HepG2 (cell line): ENCODE measurements at regions not wholly inside any gene's neighbourhood (a gene's known extent, or its start where the extent isn't known, plus 50 kb on each side); places are given as distances from the start of the nearest gene placed in this dataset.

Source experiments
- ATAC-seq: fragments of 200-7000 bp; cut with Tn5 transposase; 3 replicates; pipeline ENCODE4 v1.9.1; 2020; ENCODE audit warnings: mild to moderate bottlenecking, moderate library complexity
- BruUV-seq: library from RNA; stranded (reverse); fragments of 400-500 nt; replicated peaks from 2 replicates; lab custom pipeline; 2021; lab: Mats Ljungman, UMichigan
- CTCF ChIA-PET: fragments of 300-600 bp; formaldehyde crosslinking; extraction: SDS; loops from one replicate; lab custom pipeline; 2021; ENCODE audit warnings: low total read pairs, inconsistent platforms, low intra/inter-chr PET ratio; lab: Yijun Ruan, JAX
- POLR2A ChIA-PET: fragments of 350-600 bp; sonication (Branson Sonifier 250); formaldehyde crosslinking; loops from one replicate; lab custom pipeline; 2020; ENCODE audit warnings: antibody characterized with exemption, inconsistent platforms; lab: Yijun Ruan, JAX
- DNase-seq: peaks from one replicate; pipeline ENCODE4 v3.0.0-alpha.2; 2015; ENCODE audit warnings: low spot score
- FAIRE-seq: peaks from 3 replicates; lab custom pipeline; 2011; peaks lifted over from hg19 to GRCh38; lab: Jason Lieb, UNC
- H2AFZ ChIP-seq: one replicate; pipeline ENCODE4 v1.6.1; 2011; ENCODE audit warnings: low read length, inconsistent platforms
- H3K27ac ChIP-seq: fragments of 300-600 bp; 3 replicates; pipeline ENCODE4 v1.8.0; 2011; ENCODE audit warnings: mixed run types, mild to moderate bottlenecking, mixed read lengths, low read length, inconsistent platforms; ENCODE audit not compliant: insufficient read depth; ENCODE audit errors: extremely low read length
- H3K27me3 ChIP-seq, 2 experiments: fragments of 200-600 bp in 1 of 2; 2 replicates in 1 of 2; 3 replicates in 1 of 2; pipeline versions ENCODE4 v1.6.0 to v1.8.0; 2011; ENCODE audit warnings: low read length in 2 of 2, mild to moderate bottlenecking in 2 of 2, moderate library complexity in 2 of 2, inconsistent platforms in 1 of 2; ENCODE audit not compliant: insufficient read depth in 2 of 2, control insufficient read depth in 1 of 2
- H3K36me3 ChIP-seq, 2 experiments: fragments of 200-600 bp in 1 of 2; replicated peaks in 1 of 2; 2 replicates in 1 of 2; 3 replicates in 1 of 2; pipeline versions ENCODE4 v1.5.1 to v1.8.0; 2011; ENCODE audit warnings: low read length in 2 of 2, inconsistent platforms in 1 of 2; ENCODE audit not compliant: insufficient read depth in 2 of 2, control insufficient read depth in 1 of 2
- H3K4me1 ChIP-seq: 2 replicates; pipeline ENCODE4 v1.5.1; 2012; ENCODE audit warnings: low read length, inconsistent platforms; ENCODE audit not compliant: insufficient read depth
- H3K4me2 ChIP-seq: 2 replicates; pipeline ENCODE4 v1.6.0; 2011; ENCODE audit warnings: low read depth, low read length, inconsistent platforms
- H3K4me3 ChIP-seq, 3 experiments: fragments of 200-600 bp in 1 of 3; sonication (generic), shearing (Covaris generic) in 1 of 3; replicated peaks in 1 of 3; 2 replicates each; pipeline ENCODE4 v1.5.1; 2011 to 2016; ENCODE audit warnings: low read length in 3 of 3, inconsistent platforms in 2 of 3, low read depth in 2 of 3, mild to moderate bottlenecking in 2 of 3, control low read depth in 1 of 3, mixed read lengths in 1 of 3; ENCODE audit not compliant: insufficient read depth in 1 of 3
- H3K79me2 ChIP-seq: one replicate; pipeline ENCODE4 v1.6.1; 2011; ENCODE audit warnings: low read length, inconsistent platforms; ENCODE audit not compliant: insufficient read depth
- H3K9ac ChIP-seq: 2 replicates; pipeline ENCODE4 v1.6.0; 2011; ENCODE audit warnings: mild to moderate bottlenecking, low read depth, low read length, inconsistent platforms; ENCODE audit not compliant: insufficient read depth
- H3K9me3 ChIP-seq: 2 replicates; pipeline ENCODE4 v1.5.1; 2012; ENCODE audit warnings: mild to moderate bottlenecking, low read length
- H4K20me1 ChIP-seq: 2 replicates; pipeline ENCODE4 v1.6.0; 2011; ENCODE audit warnings: inconsistent platforms, mild to moderate bottlenecking, low read length, moderate library complexity; ENCODE audit not compliant: insufficient read depth
- EZH2 ChIP-seq: conservative IDR thresholded peaks from 2 replicates; pipeline ENCODE4 v1.6.1; 2012; ENCODE audit warnings: mild to moderate bottlenecking, low read depth, low read length, moderate library complexity
- HNRNPUL1 ChIP-seq: fragments of 200-400 bp; formaldehyde crosslinking; IDR thresholded peaks from 2 replicates; pipeline ENCODE4 v1.6.1; 2017; ENCODE audit warnings: low read depth, mild to moderate bottlenecking, low read length, moderate library complexity
- KMT2B ChIP-seq: IDR thresholded peaks from 2 replicates; pipeline ENCODE4 v1.6.1; 2016; ENCODE audit warnings: missing genetic modification reagents, missing compliant biosample characterization
- NFE2L2 ChIP-seq: fragments of 150-350 bp; IDR thresholded peaks from 2 replicates; pipeline ENCODE4 v1.6.1; 2014; ENCODE audit warnings: low read length
- SCMH1 ChIP-seq: sonication (generic); formaldehyde crosslinking; IDR thresholded peaks from 2 replicates; pipeline ENCODE4 v1.9.0; 2021; ENCODE audit warnings: missing genetic modification reagents, mild to moderate bottlenecking, borderline replicate concordance
- SMARCE1 ChIP-seq: fragments of 450-650 bp; IDR thresholded peaks from 2 replicates; pipeline ENCODE4 v1.6.1; 2017; ENCODE audit warnings: borderline replicate concordance
- SOX5 ChIP-seq: IDR thresholded peaks from 2 replicates; pipeline ENCODE4 v1.6.1; 2016; ENCODE audit warnings: borderline replicate concordance
- TOE1 ChIP-seq: sonication (generic); formaldehyde crosslinking; IDR thresholded peaks from 2 replicates; pipeline ENCODE4 v1.4.0; 2020; ENCODE audit warnings: mild to moderate bottlenecking, missing genetic modification reagents
- ZNF589 ChIP-seq: sonication (generic); formaldehyde crosslinking; conservative IDR thresholded peaks from 2 replicates; pipeline ENCODE4 v1.8.0; 2022; ENCODE audit warnings: mild to moderate bottlenecking, moderate library complexity, missing genetic modification reagents
- ZNF878 ChIP-seq: sonication (generic); formaldehyde crosslinking; IDR thresholded peaks from 2 replicates; pipeline ENCODE4 v1.8.1; 2023; ENCODE audit warnings: mild to moderate bottlenecking, missing genetic modification reagents, moderate library complexity
- WGBS: methylation state at CpG from one replicate; pipeline ENCODE4 v1.1.6; 2017; ENCODE audit warnings: low lambda C conversion rate; 5-methylcytosine and 5-hydroxymethylcytosine counted together
- in situ Hi-C: cut with HindIII; loops from 2 replicates; pipeline ENCODE4 v1.10.0; 2017; ENCODE audit warnings: low pct_unique_long_range_greater_than_20kb; ENCODE audit not compliant: extremely low pct_ligation_motif_present
- intact Hi-C: fragments of 100-400 bp; cut with micrococcal nuclease; formaldehyde crosslinking; loops from one replicate; pipeline ENCODE4 v1.10.0; 2022; ENCODE audit not compliant: unreplicated experiment
- TF ChIP-seq, protein P1 (sequence below): sonication (generic); formaldehyde crosslinking; IDR thresholded peaks from 2 replicates; pipeline ENCODE4 v1.5.0; 2020; ENCODE audit warnings: mild to moderate bottlenecking, missing genetic modification reagents
- TF ChIP-seq, protein P2 (sequence below): sonication (generic); formaldehyde crosslinking; IDR thresholded peaks from 2 replicates; pipeline ENCODE4 v1.4.0; 2020; ENCODE audit warnings: mild to moderate bottlenecking, missing genetic modification reagents
- TF ChIP-seq, protein P3 (sequence below): sonication (generic); formaldehyde crosslinking; IDR thresholded peaks from 2 replicates; pipeline ENCODE4 v1.5.0; 2020; ENCODE audit warnings: missing genetic modification reagents, mild to moderate bottlenecking, borderline replicate concordance
- TF ChIP-seq, protein P4 (sequence below): IDR thresholded peaks from 2 replicates; pipeline ENCODE4 v1.6.1; 2016; ENCODE audit warnings: missing genetic modification reagents, missing compliant biosample characterization

DNA sequence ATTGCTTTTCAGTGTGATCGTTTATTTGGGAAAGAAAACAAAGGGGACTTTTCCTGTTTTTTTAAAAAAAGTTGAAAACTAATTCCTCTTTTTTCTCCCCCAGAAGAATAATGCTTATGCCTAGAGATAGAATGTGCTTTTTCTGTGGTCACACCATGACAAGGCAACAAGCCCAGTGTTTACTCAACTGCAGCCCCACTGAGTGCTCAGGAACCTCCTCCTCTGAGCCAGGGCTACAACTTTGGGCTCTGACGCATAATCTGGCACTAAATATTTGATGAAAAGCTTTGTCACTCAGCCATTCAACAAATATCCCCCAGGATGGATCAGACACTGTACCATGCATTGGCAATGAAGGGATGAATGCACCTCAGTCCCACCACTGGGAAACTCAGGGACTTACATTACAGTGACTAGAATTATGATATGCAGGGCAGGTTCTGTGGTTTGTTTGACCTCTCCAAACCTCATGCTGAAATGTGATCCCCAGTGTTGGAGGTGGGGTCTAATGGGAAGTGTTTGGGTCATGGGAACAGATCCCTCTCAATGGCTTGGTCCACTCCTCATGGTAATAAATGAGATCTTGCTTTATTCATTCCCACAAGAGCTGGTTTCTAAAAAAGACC lies 155.9 kb downstream of the CCDC34 start:
- no peaks in the 10 kb centered on the region for H3K79me2 ChIP-seq
- intact Hi-C loops, result no loop called here
- peaks cover 49% of the 10 kb centered on the region for H3K4me1 ChIP-seq
- H4K20me1 ChIP-seq, result no peaks in the 10 kb centered on the region
- no peak for FAIRE-seq
- no peak for ATAC-seq
- H3K27me3 ChIP-seq, result no peaks in the 10 kb centered on the region
- no peak overlapping the region for H3K4me3 ChIP-seq
- H3K27ac ChIP-seq, result no peak overlapping the region
- no peaks in the 10 kb centered on the region for H3K9me3 ChIP-seq
- no peaks in the 10 kb centered on the region for H3K36me3 ChIP-seq
- POLR2A ChIA-PET, result no interaction called here
- TF ChIP-seq SCMH1, result no peak
- TF ChIP-seq, protein P1, sequence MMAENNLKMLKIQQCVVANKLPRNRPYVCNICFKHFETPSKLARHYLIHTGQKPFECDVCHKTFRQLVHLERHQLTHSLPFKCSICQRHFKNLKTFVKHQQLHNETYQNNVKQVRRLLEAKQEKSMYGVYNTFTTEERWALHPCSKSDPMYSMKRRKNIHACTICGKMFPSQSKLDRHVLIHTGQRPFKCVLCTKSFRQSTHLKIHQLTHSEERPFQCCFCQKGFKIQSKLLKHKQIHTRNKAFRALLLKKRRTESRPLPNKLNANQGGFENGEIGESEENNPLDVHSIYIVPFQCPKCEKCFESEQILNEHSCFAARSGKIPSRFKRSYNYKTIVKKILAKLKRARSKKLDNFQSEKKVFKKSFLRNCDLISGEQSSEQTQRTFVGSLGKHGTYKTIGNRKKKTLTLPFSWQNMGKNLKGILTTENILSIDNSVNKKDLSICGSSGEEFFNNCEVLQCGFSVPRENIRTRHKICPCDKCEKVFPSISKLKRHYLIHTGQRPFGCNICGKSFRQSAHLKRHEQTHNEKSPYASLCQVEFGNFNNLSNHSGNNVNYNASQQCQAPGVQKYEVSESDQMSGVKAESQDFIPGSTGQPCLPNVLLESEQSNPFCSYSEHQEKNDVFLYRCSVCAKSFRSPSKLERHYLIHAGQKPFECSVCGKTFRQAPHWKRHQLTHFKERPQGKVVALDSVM (CRISPR knock-in tag), result no peak
- TF ChIP-seq SMARCE1, result no peak
- TF ChIP-seq, protein P2, sequence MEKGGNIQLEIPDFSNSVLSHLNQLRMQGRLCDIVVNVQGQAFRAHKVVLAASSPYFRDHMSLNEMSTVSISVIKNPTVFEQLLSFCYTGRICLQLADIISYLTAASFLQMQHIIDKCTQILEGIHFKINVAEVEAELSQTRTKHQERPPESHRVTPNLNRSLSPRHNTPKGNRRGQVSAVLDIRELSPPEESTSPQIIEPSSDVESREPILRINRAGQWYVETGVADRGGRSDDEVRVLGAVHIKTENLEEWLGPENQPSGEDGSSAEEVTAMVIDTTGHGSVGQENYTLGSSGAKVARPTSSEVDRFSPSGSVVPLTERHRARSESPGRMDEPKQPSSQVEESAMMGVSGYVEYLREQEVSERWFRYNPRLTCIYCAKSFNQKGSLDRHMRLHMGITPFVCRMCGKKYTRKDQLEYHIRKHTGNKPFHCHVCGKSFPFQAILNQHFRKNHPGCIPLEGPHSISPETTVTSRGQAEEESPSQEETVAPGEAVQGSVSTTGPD (CRISPR knock-in tag), result no peak
- TF ChIP-seq KMT2B, result no peak
- no peak for TF ChIP-seq NFE2L2
- no peak for TF ChIP-seq ZNF878
- TF ChIP-seq, protein P3, sequence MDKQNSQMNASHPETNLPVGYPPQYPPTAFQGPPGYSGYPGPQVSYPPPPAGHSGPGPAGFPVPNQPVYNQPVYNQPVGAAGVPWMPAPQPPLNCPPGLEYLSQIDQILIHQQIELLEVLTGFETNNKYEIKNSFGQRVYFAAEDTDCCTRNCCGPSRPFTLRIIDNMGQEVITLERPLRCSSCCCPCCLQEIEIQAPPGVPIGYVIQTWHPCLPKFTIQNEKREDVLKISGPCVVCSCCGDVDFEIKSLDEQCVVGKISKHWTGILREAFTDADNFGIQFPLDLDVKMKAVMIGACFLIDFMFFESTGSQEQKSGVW, result no peak
- no peak for TF ChIP-seq TOE1 (CRISPR knock-in tag)
- TF ChIP-seq EZH2, result no peak
- no peak for TF ChIP-seq HNRNPUL1
- TF ChIP-seq, protein P4, sequence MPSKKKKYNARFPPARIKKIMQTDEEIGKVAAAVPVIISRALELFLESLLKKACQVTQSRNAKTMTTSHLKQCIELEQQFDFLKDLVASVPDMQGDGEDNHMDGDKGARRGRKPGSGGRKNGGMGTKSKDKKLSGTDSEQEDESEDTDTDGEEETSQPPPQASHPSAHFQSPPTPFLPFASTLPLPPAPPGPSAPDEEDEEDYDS (CRISPR knock-in tag), result no peak
- TF ChIP-seq ZNF589 (CRISPR knock-in tag), result no peak
- no peak for TF ChIP-seq SOX5 (CRISPR knock-in tag)
- no peak overlapping the region for H3K9ac ChIP-seq
- BruUV-seq, result no TSS peak
- in situ Hi-C loops, result no loop called here
- no peak for DNase-seq
- H3K4me2 ChIP-seq, result no peak overlapping the region
- CTCF ChIA-PET, result no interaction called here
- WGBS, result 53% methylated on average over 2 of the region's 2 CpGs
- no peak overlapping the region for H2AFZ ChIP-seq
